NCI-H82 treated with DMSO at 0.1 percent for 48 hours (cell line): ENCODE measurements at regions not wholly inside any gene's neighbourhood (a gene's known extent, or its start where the extent isn't known, plus 50 kb on each side); places are given as distances from the start of the nearest gene placed in this dataset.

Source experiments
- DNase-seq: peaks from one replicate; lab custom pipeline; 2025; ENCODE audit not compliant: unreplicated experiment; lab: John Stamatoyannopoulos, UW

- no peak for DNase-seq
These were observed 176.2 kb upstream of the TP63 start for GRCh38 chr3:189455009-189455408.

GRCh38 chr3:189455641-189456417 lies 175.4 kb upstream of the TP63 start:
- no peak for DNase-seq

GRCh38 chr3:189457201-189457607 lies 174.0 kb upstream of the TP63 start:
- no peak for DNase-seq

- DNase-seq: no peak
These were observed 173.4 kb upstream of the TP63 start for GRCh38 chr3:189457631-189458412.

- DNase-seq: no peak
These were observed 172.7 kb upstream of the TP63 start for GRCh38 chr3:189458528-189458927.

GRCh38 chr3:189459231-189459630 lies 172.0 kb upstream of the TP63 start:
- no peak for DNase-seq

GRCh38 chr3:189460511-189460910 lies 170.7 kb upstream of the TP63 start:
- DNase-seq: no peak

- DNase-seq: no peak
These were observed 166.4 kb upstream of the TP63 start for GRCh38 chr3:189464799-189465198.

- DNase-seq: no peak
These were observed 165.2 kb upstream of the TP63 start for GRCh38 chr3:189466004-189466403.

- DNase-seq: no peak
These were observed 163.7 kb upstream of the TP63 start for GRCh38 chr3:189467451-189467850.

- no peak for DNase-seq
These were observed 156.2 kb upstream of the TP63 start for GRCh38 chr3:189474944-189475343.

GRCh38 chr3:189477614-189478013 lies 153.6 kb upstream of the TP63 start:
- DNase-seq: no peak

- DNase-seq: no peak
These were observed 144.6 kb upstream of the TP63 start for GRCh38 chr3:189486556-189486955.

GRCh38 chr3:189488241-189488767 lies 142.9 kb upstream of the TP63 start:
- DNase-seq: no peak

- DNase-seq: no peak
These were observed 140.9 kb upstream of the TP63 start for GRCh38 chr3:189490337-189490736.

GRCh38 chr3:189490749-189491148 lies 140.4 kb upstream of the TP63 start:
- DNase-seq: no peak

- DNase-seq: no peak
These were observed 139.4 kb upstream of the TP63 start for GRCh38 chr3:189491831-189492230.

GRCh38 chr3:189493271-189493670 lies 137.9 kb upstream of the TP63 start:
- DNase-seq: no peak

GRCh38 chr3:189494632-189495031 lies 136.6 kb upstream of the TP63 start:
- no peak for DNase-seq

GRCh38 chr3:189496375-189497138 lies 134.6 kb upstream of the TP63 start:
- DNase-seq: no peak

GRCh38 chr3:189498995-189499704 lies 132.0 kb upstream of the TP63 start:
- DNase-seq: no peak
